Muscle layer of duodenum (tissue), 2 donors: ENCODE measurements at regions not wholly inside any gene's neighbourhood (a gene's known extent, or its start where the extent isn't known, plus 50 kb on each side); places are given as distances from the start of the nearest gene placed in this dataset.
"Not testable (repeated sequence)": the region's sequence is repeated elsewhere in the genome, so short reads cannot be mapped to it uniquely, and the experiment has no call there.

Experiments used
- H3K27ac ChIP-seq: one replicate; pipeline ENCODE4 v1.7.0; 2013; ENCODE audit warnings: mild to moderate bottlenecking, low read length
- H3K27me3 ChIP-seq: one replicate; pipeline ENCODE4 v1.7.0; 2013; ENCODE audit warnings: low read depth, mild to moderate bottlenecking, control low read depth, low read length
- H3K36me3 ChIP-seq, 2 donors: one replicate each; pipeline ENCODE4 v1.7.0; 2013; ENCODE audit warnings: low read length in 2 of 2, control low read depth in 1 of 2, mild to moderate bottlenecking in 1 of 2; ENCODE audit not compliant: insufficient read depth in 2 of 2, control insufficient read depth in 1 of 2
- H3K4me1 ChIP-seq, 2 donors: one replicate each; pipeline ENCODE4 v1.7.0; 2013; ENCODE audit warnings: low read length in 2 of 2, mild to moderate bottlenecking in 2 of 2, control low read depth in 1 of 2, moderate library complexity in 1 of 2; ENCODE audit not compliant: insufficient read depth in 2 of 2, control insufficient read depth in 1 of 2
- H3K4me3 ChIP-seq, 2 donors: one replicate each; pipeline ENCODE4 v1.7.0; 2013; ENCODE audit warnings: low read length in 2 of 2, low read depth in 1 of 2, mild to moderate bottlenecking in 1 of 2
- H3K9me3 ChIP-seq, 2 donors: one replicate each; pipeline ENCODE4 v1.7.0; 2013; ENCODE audit warnings: low read length in 2 of 2, control low read depth in 1 of 2, mild to moderate bottlenecking in 1 of 2; ENCODE audit not compliant: control insufficient read depth in 1 of 2
- donor health status: healthy.

DNA sequence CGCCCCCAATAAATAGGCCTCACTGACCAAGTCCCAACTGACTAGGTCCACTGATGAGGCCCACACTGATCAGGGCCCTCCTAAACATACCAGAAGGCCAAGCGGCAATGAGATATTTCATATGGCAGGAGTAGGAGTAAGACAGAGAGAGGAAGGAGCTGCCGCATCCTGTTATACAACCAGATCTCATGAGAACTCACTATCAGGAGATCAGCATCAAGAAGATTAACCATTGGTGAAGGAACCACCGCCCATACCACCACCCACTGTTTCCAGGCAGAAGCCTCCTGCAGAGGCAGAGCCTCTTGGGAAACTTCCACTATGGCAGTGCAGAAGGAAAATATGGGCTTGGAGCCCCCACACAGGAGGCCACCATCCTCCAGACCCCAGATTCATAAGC, 95.0 kb upstream of the CTSV start:
- H3K4me3 ChIP-seq, H3K27ac ChIP-seq, H3K4me1 ChIP-seq, H3K9me3 ChIP-seq, H3K36me3 ChIP-seq, H3K27me3 ChIP-seq: not testable (repeated sequence)

DNA sequence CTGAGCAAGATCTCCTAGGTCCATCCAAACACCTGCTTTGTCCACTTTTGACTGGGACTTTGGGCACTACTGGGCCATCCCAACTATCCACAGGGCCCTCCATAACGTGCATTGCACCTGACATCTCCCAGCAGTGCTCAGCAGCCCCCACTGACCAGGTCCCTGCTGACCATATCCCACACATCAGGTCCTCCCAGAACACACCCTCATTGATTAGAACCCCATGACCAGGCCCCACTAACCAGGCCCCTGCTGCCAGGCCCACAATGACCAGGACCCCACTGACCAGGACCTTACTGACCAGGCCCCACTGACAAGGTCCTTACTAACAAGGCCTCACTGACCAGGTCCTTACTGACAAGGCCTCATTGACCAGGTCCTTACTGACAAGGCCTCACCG, 93.9 kb upstream of the CTSV start:
- Histone ChIP-seq H3K4me3 (no peak overlapping the region), H3K4me1 (no peaks in the 10 kb centered on the region)

DNA sequence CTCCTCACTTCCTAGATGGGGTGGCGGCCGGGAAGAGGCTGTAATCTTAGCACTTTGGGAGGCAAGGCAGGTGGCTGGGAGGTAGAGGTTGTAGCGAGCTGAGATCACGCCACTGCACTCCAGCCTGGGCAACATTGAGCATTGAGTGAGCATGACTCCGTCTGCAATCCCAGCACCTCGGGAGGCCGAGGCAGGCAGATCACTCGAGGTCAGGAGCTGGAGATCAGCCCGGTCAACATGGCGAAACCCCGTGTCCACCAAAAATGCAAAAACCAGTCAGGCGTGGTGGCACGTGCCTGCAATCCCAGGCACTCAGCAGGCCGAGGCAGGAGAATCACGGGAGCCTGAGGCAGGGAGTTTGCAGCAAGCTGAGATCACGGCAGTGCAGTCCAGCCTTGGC, 91.9 kb upstream of the CTSV start:
- not testable (repeated sequence) for H3K9me3 ChIP-seq, H3K36me3 ChIP-seq, H3K27ac ChIP-seq, H3K27me3 ChIP-seq, H3K4me3 ChIP-seq, H3K4me1 ChIP-seq

More for the DNA sequence above, 93.9 kb upstream of the CTSV start:
- Histone ChIP-seq H3K36me3 (no peaks in the 10 kb centered on the region), H3K27ac (no peak overlapping the region), H3K9me3 (no peaks in the 10 kb centered on the region), H3K27me3 (no peaks in the 10 kb centered on the region)

DNA sequence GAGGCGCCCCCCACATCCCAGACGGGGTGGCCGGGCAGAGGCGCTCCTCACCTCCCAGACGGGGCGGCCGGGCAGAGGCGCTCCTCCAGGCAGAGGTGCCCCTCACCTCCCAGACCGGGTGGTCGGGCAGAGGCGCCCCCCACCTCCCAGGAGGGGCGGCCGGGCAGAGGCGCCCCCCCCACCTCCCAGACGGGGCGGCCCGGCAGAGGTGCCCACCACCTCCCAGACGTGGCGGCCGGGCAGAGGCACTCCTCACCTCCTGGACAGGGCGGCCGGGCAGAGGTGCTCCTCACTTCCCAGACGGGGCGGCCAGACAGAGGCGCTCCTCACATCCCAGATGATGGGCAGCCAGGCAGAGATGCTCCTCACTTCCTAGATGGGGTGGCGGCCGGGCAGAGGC, 91.4 kb upstream of the CTSV start:
- not testable (repeated sequence) for H3K27ac ChIP-seq, H3K27me3 ChIP-seq, H3K9me3 ChIP-seq, H3K4me1 ChIP-seq, H3K4me3 ChIP-seq, H3K36me3 ChIP-seq

DNA sequence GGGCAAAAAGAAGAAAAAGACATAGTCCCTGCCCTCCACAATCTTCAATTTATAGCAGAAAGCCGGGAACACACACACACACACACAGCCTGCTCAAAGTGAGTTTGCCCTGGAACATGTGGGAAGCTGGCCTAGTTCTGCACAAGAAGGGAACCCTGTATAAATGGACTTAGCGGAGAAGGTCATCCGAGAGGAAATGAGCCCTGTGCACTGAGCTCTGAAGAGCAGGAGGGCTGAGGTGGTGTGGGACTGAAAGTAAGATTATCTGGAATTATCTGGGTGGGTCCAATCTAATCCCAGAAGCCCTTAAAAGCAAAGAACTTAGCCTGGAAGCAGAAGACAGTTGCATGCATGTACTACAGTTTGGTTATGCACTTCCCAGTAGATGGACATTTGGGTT, 90.0 kb upstream of the CTSV start:
- Histone ChIP-seq H3K36me3 (no peaks in the 10 kb centered on the region), H3K27ac (no peak overlapping the region), H3K4me1 (no peaks in the 10 kb centered on the region), H3K4me3 (no peak overlapping the region), H3K9me3 (no peaks in the 10 kb centered on the region), H3K27me3 (no peaks in the 10 kb centered on the region)

DNA sequence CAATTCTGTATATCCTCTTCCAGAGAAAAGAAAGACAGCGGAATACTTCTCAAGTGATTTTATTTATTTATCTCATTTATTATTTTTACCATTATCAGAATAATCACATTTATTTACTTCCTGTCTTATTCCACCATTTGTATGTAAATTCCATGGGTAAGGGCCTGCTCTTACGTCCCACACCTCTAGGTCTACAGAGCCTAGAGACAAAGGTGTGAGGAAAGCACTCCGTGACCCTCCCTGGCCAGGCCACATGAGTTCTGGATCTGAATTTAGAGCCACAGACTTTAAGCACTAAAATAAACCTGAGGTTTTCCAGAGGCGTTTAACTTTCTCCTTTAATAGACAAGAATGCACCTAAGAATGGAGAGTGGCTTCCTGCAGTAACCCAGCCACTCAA, 85.3 kb upstream of the CTSV start:
- Histone ChIP-seq H3K9me3 (no peaks in the 10 kb centered on the region), H3K36me3 (no peaks in the 10 kb centered on the region), H3K27ac (no peak overlapping the region), H3K4me3 (no peak overlapping the region), H3K4me1 (no peaks in the 10 kb centered on the region), H3K27me3 (no peaks in the 10 kb centered on the region)

DNA sequence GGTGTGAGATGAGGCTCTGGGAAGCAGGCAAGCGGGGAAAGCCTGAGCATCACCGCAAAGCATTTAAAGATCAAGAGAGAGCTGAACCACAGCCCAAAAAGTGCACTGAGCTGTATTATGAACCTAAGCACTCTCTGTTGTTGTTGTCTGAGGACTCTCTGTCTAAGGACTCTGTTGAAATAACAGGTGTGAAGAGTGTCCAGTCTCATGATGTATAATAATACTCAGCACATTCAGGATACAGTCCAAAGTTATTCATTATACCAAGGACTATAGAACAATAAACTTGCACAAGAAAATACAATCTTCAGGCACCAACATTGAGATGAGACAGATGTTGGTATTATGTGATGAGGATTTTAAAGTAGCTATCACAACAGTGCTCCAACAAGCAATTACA, 71.8 kb upstream of the CTSV start:
- H3K36me3 ChIP-seq = no peaks in the 10 kb centered on the region
- H3K4me3 ChIP-seq = no peak overlapping the region
- H3K4me1 ChIP-seq = no peaks in the 10 kb centered on the region
- no peaks in the 10 kb centered on the region for H3K27me3 ChIP-seq
- no peak overlapping the region for H3K27ac ChIP-seq
- H3K9me3 ChIP-seq = no peaks in the 10 kb centered on the region

DNA sequence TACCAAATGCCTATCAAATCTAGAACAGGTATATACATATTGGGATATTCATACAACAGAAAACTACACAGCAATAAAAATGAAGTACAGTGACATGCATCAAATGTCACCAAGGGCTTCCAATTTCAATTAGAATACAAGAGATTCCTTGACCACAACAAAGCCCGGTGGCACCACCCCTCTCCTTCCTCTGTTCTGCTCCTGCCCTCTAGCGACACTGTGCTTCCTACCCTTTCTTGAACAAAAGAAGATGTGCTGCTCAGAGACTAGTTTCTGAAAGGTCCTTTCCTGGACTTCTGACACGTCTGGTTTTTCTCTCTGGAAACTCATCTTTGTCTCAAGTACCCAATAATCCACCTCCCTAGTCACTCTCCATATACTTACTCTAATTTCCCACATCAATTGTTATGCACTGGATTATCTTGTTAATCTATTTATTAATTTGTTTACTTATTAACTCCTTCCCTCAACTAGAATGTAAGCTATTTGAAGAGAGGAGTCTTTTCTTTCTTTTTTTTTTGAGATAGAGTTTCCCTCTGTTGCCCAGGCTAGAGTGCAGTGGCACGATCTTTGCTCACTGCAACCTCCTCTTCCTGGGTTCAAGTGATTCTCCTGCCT, 70.4 kb upstream of the CTSV start:
- Histone ChIP-seq H3K4me3 (no peak overlapping the region), H3K4me1 (no peaks in the 10 kb centered on the region), H3K9me3 (no peaks in the 10 kb centered on the region), H3K36me3 (no peaks in the 10 kb centered on the region), H3K27ac (no peak overlapping the region), H3K27me3 (no peaks in the 10 kb centered on the region)

DNA sequence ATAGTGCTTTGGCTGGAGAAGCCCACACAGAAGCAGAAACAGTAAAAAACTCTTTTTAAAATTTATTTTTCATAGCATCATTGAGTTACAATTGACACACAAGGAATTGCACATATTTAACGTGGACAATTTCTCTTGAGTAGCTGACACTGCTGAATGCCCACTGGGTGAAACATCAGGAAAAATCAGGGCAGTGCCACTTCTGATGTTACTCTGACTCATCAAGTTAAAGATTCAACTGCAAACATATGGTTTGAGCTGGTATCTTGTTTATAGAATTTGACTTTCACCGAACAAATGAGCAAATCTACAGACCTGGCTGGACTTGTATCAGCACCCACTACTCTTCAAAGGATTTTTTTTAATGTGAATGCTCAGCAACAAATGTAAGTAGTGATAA, 66.3 kb upstream of the CTSV start:
- not testable (repeated sequence) for H3K27me3 ChIP-seq, H3K4me3 ChIP-seq, H3K27ac ChIP-seq, H3K4me1 ChIP-seq, H3K9me3 ChIP-seq, H3K36me3 ChIP-seq

DNA sequence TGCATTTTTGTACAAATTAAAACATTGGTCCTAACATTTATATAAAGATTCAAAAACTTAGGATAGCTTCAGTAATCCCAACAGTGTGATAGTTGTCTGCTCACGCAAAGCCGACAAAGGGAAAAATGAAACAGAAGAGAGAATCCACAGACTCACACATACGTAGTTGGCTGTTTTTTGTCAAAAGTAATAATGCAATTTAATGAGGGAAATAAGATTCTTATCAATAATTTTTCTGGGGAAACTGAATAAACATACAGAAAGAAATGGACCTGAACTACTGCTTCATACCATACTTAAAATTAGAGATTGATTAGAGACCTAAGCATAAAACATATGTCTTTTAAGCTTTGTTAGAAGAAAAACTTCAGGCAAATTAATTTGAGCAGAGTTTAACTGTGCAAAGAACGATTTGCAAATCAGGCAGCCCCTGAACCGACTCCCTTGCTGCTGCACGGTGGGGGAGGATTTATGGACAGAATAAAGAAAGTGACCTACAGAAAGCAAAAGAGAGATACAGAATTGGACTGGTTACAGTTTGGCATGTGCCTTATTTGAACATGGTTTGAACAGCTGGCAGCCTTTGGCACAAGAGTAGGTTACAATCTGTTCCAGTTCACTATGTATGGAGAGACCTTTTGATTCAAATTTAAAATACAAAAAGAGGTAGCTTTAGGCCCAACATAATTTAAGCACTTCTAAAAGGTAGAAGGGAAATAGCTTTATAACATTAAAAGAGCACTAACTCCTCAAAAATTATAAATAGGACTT, 64.9 kb upstream of the CTSV start:
- H3K4me1 ChIP-seq, H3K36me3 ChIP-seq, H3K27ac ChIP-seq, H3K27me3 ChIP-seq, H3K4me3 ChIP-seq, H3K9me3 ChIP-seq: not testable (repeated sequence)

DNA sequence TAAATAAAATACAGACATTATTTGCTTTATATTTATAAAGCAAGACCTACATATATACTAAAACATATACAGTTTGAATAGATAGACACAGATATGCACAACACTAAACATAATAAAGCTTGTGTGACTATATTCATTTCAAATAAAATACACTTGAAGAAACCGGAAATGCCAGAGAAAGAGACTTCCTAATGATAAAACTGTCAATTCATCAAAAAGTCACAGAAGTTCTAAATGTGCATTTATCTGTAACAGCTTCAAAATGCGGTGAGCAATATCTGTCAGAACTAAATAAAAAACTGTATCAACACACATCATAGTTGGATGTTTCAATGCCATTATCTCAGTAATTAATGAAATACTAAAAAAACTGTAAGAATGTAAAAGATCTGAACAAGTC, 60.6 kb upstream of the CTSV start:
- H3K9me3 ChIP-seq, H3K4me3 ChIP-seq, H3K36me3 ChIP-seq, H3K27me3 ChIP-seq, H3K27ac ChIP-seq, H3K4me1 ChIP-seq: not testable (repeated sequence)

DNA sequence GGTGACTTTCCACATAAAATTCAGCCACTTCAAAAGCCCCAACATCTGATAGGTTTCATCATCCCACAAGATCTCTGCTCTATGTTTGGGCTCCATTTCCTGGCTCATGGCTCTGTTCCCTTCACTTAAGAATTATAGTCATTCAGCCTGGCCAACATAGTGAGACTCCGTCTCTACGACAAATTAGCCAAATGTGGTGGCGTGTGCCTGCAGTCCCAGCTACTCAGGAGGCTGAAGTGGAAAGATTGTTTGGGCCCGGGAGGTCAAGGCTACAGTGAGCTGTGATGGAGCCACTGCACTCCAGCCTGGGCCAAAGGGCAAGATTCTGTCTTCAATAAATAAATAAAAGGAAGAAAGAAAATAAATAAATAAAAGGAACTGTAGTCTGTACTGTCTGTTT, 57.9 kb upstream of the CTSV start:
- H3K4me3 ChIP-seq = no peak overlapping the region
- no peaks in the 10 kb centered on the region for H3K36me3 ChIP-seq
- no peaks in the 10 kb centered on the region for H3K4me1 ChIP-seq
- no peaks in the 10 kb centered on the region for H3K27me3 ChIP-seq
- no peak overlapping the region for H3K27ac ChIP-seq
- H3K9me3 ChIP-seq = no peaks in the 10 kb centered on the region
